GM23248 (cell line): ENCODE measurements at regions not wholly inside any gene's neighbourhood (a gene's known extent, or its start where the extent isn't known, plus 50 kb on each side); places are given as distances from the start of the nearest gene placed in this dataset.

Experiments
- EZH2 ChIP-seq: fragments of 200-600 bp; sonication (generic); IDR thresholded peaks from 2 replicates; pipeline ENCODE4 v1.6.1; 2018; ENCODE audit warnings: antibody characterized with exemption, mild to moderate bottlenecking; ENCODE audit not compliant: insufficient read depth, poor library complexity, severe bottlenecking
- EZH2phosphoT487 ChIP-seq: fragments of 200-600 bp; sonication (generic); IDR thresholded peaks from 2 replicates; pipeline ENCODE4 v1.6.1; 2018; ENCODE audit warnings: antibody characterized with exemption, moderate library complexity, mild to moderate bottlenecking, low read depth; ENCODE audit not compliant: insufficient read depth

DNA sequence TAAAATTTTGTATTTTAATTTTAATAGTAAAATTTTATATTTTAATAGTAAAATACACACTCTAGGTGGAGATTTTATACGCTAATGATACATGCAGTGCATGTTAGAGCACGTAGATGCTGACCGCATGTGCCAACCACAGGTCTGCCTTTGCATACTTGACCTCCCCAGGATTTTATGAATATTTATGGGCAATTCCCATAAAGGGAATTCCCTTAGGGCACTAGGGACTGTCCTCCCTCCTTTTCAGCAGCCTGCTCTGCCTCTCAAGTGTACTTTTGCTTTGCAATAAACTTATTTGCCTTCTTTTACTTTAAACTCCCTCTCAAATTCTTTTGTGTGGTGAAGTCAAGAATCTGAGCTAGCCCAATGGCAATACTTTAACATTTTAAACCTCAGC is 217.7 kb upstream of the CDH8 start:
- TF ChIP-seq EZH2 (no peak), EZH2phosphoT487 (no peak)
